NCI-H446 treated with DMSO at 0.1 percent for 48 hours (cell line): ENCODE measurements at regions not wholly inside any gene's neighbourhood (a gene's known extent, or its start where the extent isn't known, plus 50 kb on each side); places are given as distances from the start of the nearest gene placed in this dataset.

ENCODE experiments used
- DNase-seq: peaks from one replicate; lab custom pipeline; 2025; lab: John Stamatoyannopoulos, UW

DNA sequence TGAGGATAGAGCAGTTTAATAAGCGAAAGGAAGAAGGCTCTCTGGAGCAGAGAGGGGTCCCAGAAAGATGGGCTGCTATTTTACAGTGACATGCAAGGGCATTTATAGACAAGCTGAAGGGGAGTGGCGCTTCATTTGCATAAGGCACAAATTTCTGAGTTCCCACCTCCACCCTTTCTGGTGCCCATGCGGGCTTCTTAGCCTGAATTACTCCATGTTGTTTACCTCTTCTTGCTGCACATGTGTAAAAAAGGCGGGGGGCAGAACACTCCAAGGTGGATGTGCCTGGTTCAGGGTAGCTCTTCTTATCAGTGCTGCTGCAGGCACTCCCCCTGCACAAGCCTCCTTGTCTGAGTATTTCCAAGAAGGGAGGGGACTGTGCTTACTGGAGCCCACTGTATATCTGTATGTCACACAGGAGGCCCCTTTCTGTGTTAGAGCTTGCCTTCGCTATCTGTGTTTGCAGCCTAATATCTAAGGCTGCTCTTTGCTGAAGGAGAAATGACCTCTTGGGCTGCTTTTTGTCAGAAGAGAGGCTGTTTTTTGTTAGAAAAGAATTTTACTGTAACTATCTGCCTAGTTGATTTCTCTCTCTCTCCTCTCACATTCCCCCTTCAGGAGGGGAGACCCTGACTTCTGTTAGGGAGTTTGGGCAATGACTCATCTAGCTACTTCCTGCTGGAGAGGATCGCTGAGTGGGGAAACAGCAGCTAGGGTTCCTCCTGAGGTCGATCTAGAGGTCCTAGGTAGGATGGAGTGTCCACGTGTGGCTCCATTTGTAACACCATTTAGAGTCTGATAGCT is 1057.0 kb upstream of the CNTN5 start:
- DNase-seq: no peak

DNA sequence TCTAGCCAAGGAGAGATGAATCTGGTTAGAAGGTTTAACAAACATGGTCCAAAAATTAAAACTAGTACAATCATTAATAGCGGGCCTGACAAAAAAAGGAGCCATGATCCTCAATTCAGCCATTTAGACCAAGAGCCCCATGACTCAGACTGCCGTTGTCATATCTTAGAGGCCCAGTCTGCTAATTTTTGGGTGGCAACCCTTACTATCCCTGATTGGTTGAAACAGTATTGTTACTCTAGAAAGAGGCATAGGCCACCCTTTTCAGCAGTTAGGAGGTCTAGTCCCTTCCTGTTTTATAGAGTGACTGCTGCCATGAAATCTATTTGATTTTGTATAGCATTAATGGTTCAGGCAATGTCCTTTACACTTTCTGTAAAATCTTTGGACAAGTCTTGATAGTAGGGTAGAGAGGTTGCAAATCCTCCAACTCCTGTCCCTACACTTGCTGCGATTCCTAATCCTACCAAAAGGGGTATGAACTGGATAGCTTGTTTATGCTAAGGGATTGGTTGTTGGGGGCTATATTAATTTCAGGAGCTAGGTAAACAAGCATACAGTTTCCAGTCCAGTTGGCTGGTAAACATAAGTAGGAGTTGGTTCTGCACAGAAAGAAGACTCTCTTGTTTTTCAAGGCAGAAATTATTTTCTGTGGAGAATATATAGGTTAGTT is 1056.3 kb upstream of the CNTN5 start:
- DNase-seq: no peak

DNA sequence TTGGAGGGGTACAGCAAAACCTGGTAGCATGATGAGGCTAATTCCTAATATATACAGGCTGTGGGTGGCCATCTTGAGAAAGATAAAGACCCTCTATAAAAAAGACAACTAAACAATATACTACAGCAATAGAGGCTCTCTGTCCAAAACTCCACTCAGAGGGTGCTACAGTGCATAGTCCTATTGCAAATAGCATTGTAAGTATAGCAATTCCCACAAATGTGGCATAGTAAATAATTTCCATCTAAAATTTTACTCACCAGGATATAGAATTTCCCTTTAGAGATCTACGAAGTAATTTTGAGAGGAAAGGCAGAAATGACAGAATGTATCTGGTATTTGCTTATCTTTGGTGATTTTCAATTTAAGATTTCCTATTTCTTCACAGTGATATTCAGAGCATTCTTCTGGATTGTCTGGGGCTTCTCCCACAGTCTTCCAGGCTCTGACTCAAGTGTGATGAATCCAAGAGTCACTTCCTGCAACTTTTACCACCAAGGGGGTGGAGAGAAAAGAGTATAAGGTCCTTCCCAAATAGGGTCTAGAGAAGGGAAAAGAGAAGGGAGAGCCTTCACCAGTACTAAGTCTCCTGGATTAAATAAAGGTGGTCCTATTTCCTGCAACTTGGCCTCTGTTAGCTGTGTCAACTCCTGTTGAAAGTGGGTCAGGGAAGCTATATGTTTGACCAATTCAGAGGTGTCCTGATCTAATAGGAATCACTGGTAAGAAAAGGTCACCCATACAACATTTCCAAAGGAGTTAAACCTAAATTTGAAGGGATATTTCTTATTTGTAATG is 1054.7 kb upstream of the CNTN5 start:
- no peak for DNase-seq

GRCh38 chr11:97966901-97967300 is 1053.8 kb upstream of the CNTN5 start:
- no peak for DNase-seq

GRCh38 chr11:97968071-97968470 is 1052.7 kb upstream of the CNTN5 start:
- DNase-seq: no peak

GRCh38 chr11:97972731-97973130 is 1048.0 kb upstream of the CNTN5 start:
- no peak for DNase-seq

- no peak for DNase-seq
These were observed 1047.3 kb upstream of the CNTN5 start for GRCh38 chr11:97973352-97973857.

GRCh38 chr11:97974798-97975498 is 1045.8 kb upstream of the CNTN5 start:
- no peak for DNase-seq

DNA sequence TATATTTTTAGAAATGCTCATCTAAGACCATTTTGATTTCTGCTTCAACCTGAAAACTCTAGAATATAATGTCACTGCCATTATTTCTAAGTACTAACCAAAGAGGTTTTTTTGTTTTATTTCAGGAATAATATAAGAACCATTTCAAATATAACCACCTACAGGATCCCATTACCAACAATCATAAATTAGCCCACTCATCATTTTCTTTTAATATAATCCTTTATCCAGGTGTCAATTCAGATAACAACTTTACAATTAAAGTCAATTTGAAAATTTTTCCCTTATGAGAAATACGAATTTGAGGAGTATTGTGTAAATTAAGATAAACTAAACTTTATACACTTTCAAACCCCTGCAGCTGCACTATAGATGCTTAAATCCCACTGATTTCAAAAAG is 1043.0 kb upstream of the CNTN5 start:
- no peak for DNase-seq

GRCh38 chr11:97979741-97980140 is 1041.0 kb upstream of the CNTN5 start:
- DNase-seq: no peak

DNA sequence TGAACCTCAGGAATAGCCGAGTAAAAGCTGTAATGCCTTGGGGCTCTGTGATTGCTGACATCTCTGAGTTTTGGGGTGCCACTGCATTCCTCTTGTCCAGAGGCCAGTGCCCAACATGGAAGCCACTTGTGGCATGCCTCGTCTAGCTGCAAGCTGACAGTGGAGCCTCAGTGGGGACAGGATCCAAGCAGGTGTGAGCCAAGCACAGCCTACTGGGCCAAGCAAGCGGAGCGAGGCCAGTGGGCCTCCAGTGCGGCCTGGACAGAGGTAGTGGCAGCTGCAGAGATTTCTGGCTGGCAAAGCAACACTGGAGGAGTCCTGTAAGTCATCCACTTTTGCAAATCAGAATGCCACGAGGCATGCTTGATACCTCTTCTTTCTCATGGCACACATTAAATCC is 1038.2 kb upstream of the CNTN5 start:
- no peak for DNase-seq

GRCh38 chr11:97989121-97989520 is 1031.6 kb upstream of the CNTN5 start:
- no peak for DNase-seq

- no peak for DNase-seq
These were observed 1030.4 kb upstream of the CNTN5 start for GRCh38 chr11:97990162-97990920.

GRCh38 chr11:97993562-97993961 is 1027.2 kb upstream of the CNTN5 start:
- no peak for DNase-seq

GRCh38 chr11:97995874-97996273 is 1024.9 kb upstream of the CNTN5 start:
- DNase-seq: no peak

DNA sequence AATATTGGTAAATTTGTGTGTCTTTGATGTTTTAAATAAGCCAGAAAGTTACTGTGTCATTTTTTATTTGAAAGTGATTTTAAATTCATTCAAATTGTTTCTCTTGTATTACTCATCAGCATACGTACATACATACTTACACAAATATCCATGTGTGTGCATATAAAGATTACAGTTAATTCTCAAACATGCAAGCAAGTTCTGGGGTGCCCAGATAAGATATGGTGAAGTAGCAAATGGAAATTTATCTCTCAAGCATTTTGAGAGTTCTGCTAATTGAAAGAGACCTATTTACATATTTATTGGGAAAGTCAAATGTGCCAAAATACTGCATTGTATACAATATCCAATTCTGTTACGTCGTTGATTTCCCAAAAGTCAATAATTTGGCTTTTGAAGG is 1024.0 kb upstream of the CNTN5 start:
- DNase-seq: no peak

GRCh38 chr11:98003606-98004371 is 1017.0 kb upstream of the CNTN5 start:
- DNase-seq: no peak

DNA sequence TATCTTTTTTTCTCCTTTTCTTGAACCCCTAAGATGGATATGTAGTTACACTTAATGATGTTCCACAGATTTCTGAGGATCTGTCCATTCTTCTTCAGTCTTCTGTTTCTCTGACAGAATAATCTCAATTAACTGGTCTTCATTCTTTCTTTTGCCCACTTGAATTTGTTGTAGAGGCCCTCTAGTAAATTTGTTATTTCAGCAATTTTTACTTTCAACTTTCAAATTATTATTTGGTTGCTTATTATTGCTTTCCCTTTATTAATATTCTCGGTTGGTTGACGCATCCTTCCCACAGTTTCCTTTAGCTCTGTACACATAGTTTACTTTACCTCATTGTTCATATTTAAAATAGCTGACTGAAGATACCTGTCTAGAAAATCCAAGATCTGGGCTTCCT is 1013.7 kb upstream of the CNTN5 start:
- DNase-seq: no peak

- no peak for DNase-seq
These were observed 993.1 kb upstream of the CNTN5 start for GRCh38 chr11:98027652-98028051.

- DNase-seq: no peak
These were observed 990.9 kb upstream of the CNTN5 start for GRCh38 chr11:98029832-98030231.

- no peak for DNase-seq
These were observed 983.9 kb upstream of the CNTN5 start for GRCh38 chr11:98036810-98037209.
